Trophoblast cell (in vitro differentiated cells and primary cell): ENCODE measurements at regions not wholly inside any gene's neighbourhood (a gene's known extent, or its start where the extent isn't known, plus 50 kb on each side); places are given as distances from the start of the nearest gene placed in this dataset.

Source experiments
- DNase-seq, 2 donors: peaks; one replicate each; pipeline ENCODE4 v3.0.0-alpha.2; 2016
- H2AFZ ChIP-seq: 2 replicates; pipeline ENCODE4 v1.6.1; 2013; ENCODE audit warnings: low read length, moderate library complexity, mild to moderate bottlenecking; ENCODE audit not compliant: insufficient read depth, poor library complexity
- H2AK5ac ChIP-seq: 2 replicates; pipeline ENCODE4 v1.6.1; 2013; ENCODE audit warnings: mild to moderate bottlenecking, low read length
- H2BK120ac ChIP-seq: 2 replicates; pipeline ENCODE4 v1.6.1; 2013; ENCODE audit warnings: low read length, mild to moderate bottlenecking, moderate library complexity; ENCODE audit not compliant: insufficient read depth, poor library complexity
- H2BK12ac ChIP-seq: 2 replicates; pipeline ENCODE4 v1.6.1; 2013; ENCODE audit warnings: mild to moderate bottlenecking, low read length, moderate library complexity
- H2BK5ac ChIP-seq: 2 replicates; pipeline ENCODE4 v1.6.1; 2013; ENCODE audit warnings: low read length, low read depth, moderate library complexity, mild to moderate bottlenecking; ENCODE audit not compliant: poor library complexity
- H3K14ac ChIP-seq: 2 replicates; pipeline ENCODE4 v1.6.1; 2013; ENCODE audit warnings: mild to moderate bottlenecking, low read length
- H3K18ac ChIP-seq: 2 replicates; pipeline ENCODE4 v1.6.1; 2013; ENCODE audit warnings: mild to moderate bottlenecking, low read length
- H3K23ac ChIP-seq: 2 replicates; pipeline ENCODE4 v1.6.1; 2013; ENCODE audit warnings: low read length
- H3K27ac ChIP-seq: 2 replicates; pipeline ENCODE4 v1.5.1; 2013; ENCODE audit warnings: low read depth, mild to moderate bottlenecking, inconsistent platforms, low read length, moderate library complexity
- H3K27me3 ChIP-seq: 2 replicates; pipeline ENCODE4 v1.6.1; 2013; ENCODE audit warnings: inconsistent platforms, mild to moderate bottlenecking, low read length, moderate library complexity; ENCODE audit not compliant: insufficient read depth
- H3K36me3 ChIP-seq, 2 experiments: 1 replicate in 1 of 2; 2 replicates in 1 of 2; pipeline ENCODE4 v1.6.1; 2013; ENCODE audit warnings: low read length in 2 of 2, mild to moderate bottlenecking in 2 of 2, moderate library complexity in 1 of 2; ENCODE audit not compliant: insufficient read depth in 2 of 2, control insufficient read depth in 1 of 2
- H3K4ac ChIP-seq: 2 replicates; pipeline ENCODE4 v1.6.1; 2013; ENCODE audit warnings: low read depth, mild to moderate bottlenecking, low read length, moderate library complexity
- H3K4me1 ChIP-seq, 2 experiments: 1 replicate in 1 of 2; 2 replicates in 1 of 2; pipeline ENCODE4 v1.6.1; 2013; ENCODE audit warnings: low read length in 2 of 2, mild to moderate bottlenecking in 2 of 2, moderate library complexity in 1 of 2; ENCODE audit not compliant: insufficient read depth in 2 of 2, control insufficient read depth in 1 of 2
- H3K4me2 ChIP-seq: 2 replicates; pipeline ENCODE4 v1.6.1; 2013; ENCODE audit warnings: inconsistent platforms, mild to moderate bottlenecking, low read length, moderate library complexity
- H3K4me3 ChIP-seq: 2 replicates; pipeline ENCODE4 v1.5.1; 2013; ENCODE audit warnings: mild to moderate bottlenecking, low read depth, low read length, inconsistent platforms
- H3K79me1 ChIP-seq: one replicate; pipeline ENCODE4 v1.6.1; 2013; ENCODE audit warnings: low read length
- H3K79me2 ChIP-seq: 2 replicates; pipeline ENCODE4 v1.6.1; 2013; ENCODE audit warnings: low read length, mild to moderate bottlenecking; ENCODE audit not compliant: control insufficient read depth, insufficient read depth, poor library complexity
- H3K9ac ChIP-seq: 2 replicates; pipeline ENCODE4 v1.6.1; 2013; ENCODE audit warnings: mild to moderate bottlenecking, low read length
- H3K9me3 ChIP-seq: 2 replicates; pipeline ENCODE4 v1.6.1; 2013; ENCODE audit warnings: low read depth, mild to moderate bottlenecking, control low read depth, inconsistent platforms, low read length; ENCODE audit not compliant: insufficient read depth
- H4K12ac ChIP-seq: 2 replicates; pipeline ENCODE4 v1.6.1; 2013; ENCODE audit warnings: low read depth, mild to moderate bottlenecking, low read length, moderate library complexity
- H4K8ac ChIP-seq: 2 replicates; pipeline ENCODE4 v1.6.1; 2013; ENCODE audit warnings: low read depth, mild to moderate bottlenecking, low read length, moderate library complexity
- H4K91ac ChIP-seq: one replicate; pipeline ENCODE4 v1.6.1; 2013; ENCODE audit warnings: low read depth, mild to moderate bottlenecking, low read length, moderate library complexity
- WGBS: extraction: QIAGEN DNeasy Blood & Tissue Kit; methylation state at CpG from one replicate; pipeline ENCODE4 v1.1.7; 2013; ENCODE audit warnings: missing lambda C conversion rate; ENCODE audit not compliant: insufficient read length, insufficient coverage; ENCODE audit errors: extremely low coverage; 5-methylcytosine and 5-hydroxymethylcytosine counted together

- no peak overlapping the region for H3K18ac ChIP-seq
- no peak overlapping the region for H2AFZ ChIP-seq
- no peaks in the 10 kb centered on the region for H3K36me3 ChIP-seq
- H3K27me3 ChIP-seq = no peaks in the 10 kb centered on the region
- H2BK12ac ChIP-seq = no peak overlapping the region
- no CpG with 5 or more reads among the region's 7 CpGs for WGBS
- no peaks in the 10 kb centered on the region for H3K79me2 ChIP-seq
- H3K9me3 ChIP-seq = no peaks in the 10 kb centered on the region
- no peak overlapping the region for H3K4me2 ChIP-seq
- no peak overlapping the region for H3K4me3 ChIP-seq
- H2BK120ac ChIP-seq = no peak overlapping the region
- DNase-seq = no peak
- H3K9ac ChIP-seq = no peak overlapping the region
- H3K27ac ChIP-seq = no peak overlapping the region
- no peak overlapping the region for H3K4ac ChIP-seq
- H3K4me1 ChIP-seq = peaks cover 0 to 3% of the 10 kb centered on the region in 2 experiments
- no peak overlapping the region for H3K23ac ChIP-seq
- no peaks in the 10 kb centered on the region for H3K79me1 ChIP-seq
- H2BK5ac ChIP-seq = no peak overlapping the region
- H3K14ac ChIP-seq = no peak overlapping the region
- no peak overlapping the region for H4K8ac ChIP-seq
- no peak overlapping the region for H4K91ac ChIP-seq
- H4K12ac ChIP-seq = no peak overlapping the region
- H2AK5ac ChIP-seq = no peak overlapping the region
These were observed 522.6 kb upstream of the PROK2 start for GRCh38 chr3:72307438-72308115.

- no peak overlapping the region for H2BK120ac ChIP-seq
- no peak overlapping the region for H3K9ac ChIP-seq
- no peak overlapping the region for H3K27ac ChIP-seq
- H3K27me3 ChIP-seq = no peaks in the 10 kb centered on the region
- H4K91ac ChIP-seq = no peak overlapping the region
- H4K8ac ChIP-seq = no peak overlapping the region
- no peaks in the 10 kb centered on the region for H3K79me1 ChIP-seq
- no peak overlapping the region for H3K14ac ChIP-seq
- H3K18ac ChIP-seq = no peak overlapping the region
- H2BK5ac ChIP-seq = no peak overlapping the region
- H3K4me2 ChIP-seq = no peak overlapping the region
- no peak overlapping the region for H3K4ac ChIP-seq
- H3K79me2 ChIP-seq = no peaks in the 10 kb centered on the region
- no peak overlapping the region for H4K12ac ChIP-seq
- WGBS = no CpG with 5 or more reads among the region's 9 CpGs
- H2BK12ac ChIP-seq = no peak overlapping the region
- no peak overlapping the region for H2AK5ac ChIP-seq
- H2AFZ ChIP-seq = no peak overlapping the region
- H3K36me3 ChIP-seq = no peaks in the 10 kb centered on the region
- H3K23ac ChIP-seq = no peak overlapping the region
- DNase-seq = no peak
- no peaks in the 10 kb centered on the region for H3K9me3 ChIP-seq
- no peak overlapping the region for H3K4me3 ChIP-seq
- peaks cover 0 to 3% of the 10 kb centered on the region in 2 experiments for H3K4me1 ChIP-seq
These were observed 521.9 kb upstream of the PROK2 start for GRCh38 chr3:72306800-72307341.

- Histone ChIP-seq H3K79me1 (no peaks in the 10 kb centered on the region), H3K4me2 (no peak overlapping the region), H2BK120ac (no peak overlapping the region), H3K79me2 (no peaks in the 10 kb centered on the region), H4K8ac (no peak overlapping the region), H3K36me3 (no peaks in the 10 kb centered on the region), H3K4me3 (no peak overlapping the region), H3K9me3 (no peaks in the 10 kb centered on the region), H3K27me3 (no peaks in the 10 kb centered on the region), H3K4me1 (peaks cover 0 to 3% of the 10 kb centered on the region in 2 experiments), H2AK5ac (no peak overlapping the region), H2BK5ac (no peak overlapping the region), H3K18ac (no peak overlapping the region), H3K14ac (no peak overlapping the region), H3K27ac (no peak overlapping the region), H2BK12ac (no peak overlapping the region), H3K9ac (no peak overlapping the region), H2AFZ (no peak overlapping the region), H3K23ac (no peak overlapping the region), H3K4ac (no peak overlapping the region), H4K12ac (no peak overlapping the region), H4K91ac (no peak overlapping the region)
- WGBS = no CpG with 5 or more reads among the region's 7 CpGs
- DNase-seq = no peak
These were observed 519.0 kb upstream of the PROK2 start for GRCh38 chr3:72303926-72304325.

GRCh38 chr3:72301779-72302178 is 516.8 kb upstream of the PROK2 start:
- WGBS = no CpG with 5 or more reads among the region's 8 CpGs

More at GRCh38 chr3:72301779-72302178, 516.8 kb upstream of the PROK2 start:
- Histone ChIP-seq H2BK12ac (no peak overlapping the region), H3K9me3 (no peaks in the 10 kb centered on the region), H2AFZ (no peak overlapping the region), H3K4me2 (no peak overlapping the region), H3K23ac (no peak overlapping the region), H3K18ac (no peak overlapping the region), H2BK5ac (no peak overlapping the region), H3K27ac (no peak overlapping the region), H3K36me3 (no peaks in the 10 kb centered on the region), H2BK120ac (no peak overlapping the region), H3K14ac (no peak overlapping the region), H4K12ac (no peak overlapping the region), H4K8ac (no peak overlapping the region), H3K9ac (no peak overlapping the region), H3K79me1 (no peaks in the 10 kb centered on the region), H3K4me1 (peaks cover 0 to 5% of the 10 kb centered on the region in 2 experiments), H2AK5ac (no peak overlapping the region), H4K91ac (no peak overlapping the region), H3K79me2 (no peaks in the 10 kb centered on the region), H3K27me3 (no peaks in the 10 kb centered on the region), H3K4ac (no peak overlapping the region), H3K4me3 (no peak overlapping the region)
- DNase-seq = no peak
